Keratinocyte (primary cell): ENCODE measurements at regions not wholly inside any gene's neighbourhood (a gene's known extent, or its start where the extent isn't known, plus 50 kb on each side); places are given as distances from the start of the nearest gene placed in this dataset.

Source experiments
- EZH2 ChIP-seq: IDR thresholded peaks from one replicate; pipeline ENCODE4 v1.6.1; 2012; ENCODE audit warnings: inconsistent platforms, mild to moderate bottlenecking, low read length, moderate library complexity
- TF ChIP-seq, protein P1 (sequence below), 3 experiments: IDR thresholded peaks in 1 of 3; conservative IDR thresholded peaks in 1 of 3; optimal IDR thresholded peaks in 1 of 3; 2 replicates in 2 of 3; 3 replicates in 1 of 3; pipeline versions ENCODE3 to v1.5.1; 2011; ENCODE audit warnings: low read length in 3 of 3, mild to moderate bottlenecking in 3 of 3, moderate library complexity in 2 of 3, control low read depth in 1 of 3, inconsistent platforms in 1 of 3; ENCODE audit not compliant: insufficient read depth in 2 of 3; ENCODE audit errors: extremely low read depth in 1 of 3

DNA sequence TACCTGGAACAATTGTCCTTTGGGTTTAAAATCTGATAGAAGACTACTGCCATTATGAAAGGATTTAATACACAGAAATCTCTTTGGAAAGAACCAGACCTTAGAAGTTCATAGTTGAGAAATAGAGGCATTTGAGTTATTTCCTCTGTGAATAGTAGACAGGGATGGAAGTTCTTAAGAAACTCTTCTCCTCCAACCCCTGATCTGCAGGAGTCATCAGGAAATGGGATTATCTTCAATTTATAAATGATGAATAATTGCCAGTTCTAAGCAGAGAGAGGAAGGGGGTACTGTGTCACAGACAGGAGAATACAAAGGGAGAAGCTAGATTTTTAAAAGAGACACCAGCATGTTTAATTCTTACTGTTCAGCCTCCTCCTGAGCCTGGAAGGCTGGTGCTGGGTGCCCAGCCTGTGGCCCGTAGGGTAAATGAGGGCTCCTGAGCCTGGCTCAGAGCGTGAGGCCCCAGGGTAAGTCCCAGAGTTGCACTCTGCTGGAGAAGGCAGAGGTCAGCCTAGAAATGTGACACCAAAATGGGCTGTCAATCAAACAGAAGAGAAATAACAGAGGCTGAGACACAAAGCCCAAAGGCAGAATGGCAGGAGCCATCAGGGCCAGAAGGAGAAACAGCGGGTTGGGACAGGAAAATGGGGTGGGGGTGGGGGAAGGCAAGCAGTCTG is 58.2 kb upstream of the PKDCC start:
- TF ChIP-seq, protein P1, sequence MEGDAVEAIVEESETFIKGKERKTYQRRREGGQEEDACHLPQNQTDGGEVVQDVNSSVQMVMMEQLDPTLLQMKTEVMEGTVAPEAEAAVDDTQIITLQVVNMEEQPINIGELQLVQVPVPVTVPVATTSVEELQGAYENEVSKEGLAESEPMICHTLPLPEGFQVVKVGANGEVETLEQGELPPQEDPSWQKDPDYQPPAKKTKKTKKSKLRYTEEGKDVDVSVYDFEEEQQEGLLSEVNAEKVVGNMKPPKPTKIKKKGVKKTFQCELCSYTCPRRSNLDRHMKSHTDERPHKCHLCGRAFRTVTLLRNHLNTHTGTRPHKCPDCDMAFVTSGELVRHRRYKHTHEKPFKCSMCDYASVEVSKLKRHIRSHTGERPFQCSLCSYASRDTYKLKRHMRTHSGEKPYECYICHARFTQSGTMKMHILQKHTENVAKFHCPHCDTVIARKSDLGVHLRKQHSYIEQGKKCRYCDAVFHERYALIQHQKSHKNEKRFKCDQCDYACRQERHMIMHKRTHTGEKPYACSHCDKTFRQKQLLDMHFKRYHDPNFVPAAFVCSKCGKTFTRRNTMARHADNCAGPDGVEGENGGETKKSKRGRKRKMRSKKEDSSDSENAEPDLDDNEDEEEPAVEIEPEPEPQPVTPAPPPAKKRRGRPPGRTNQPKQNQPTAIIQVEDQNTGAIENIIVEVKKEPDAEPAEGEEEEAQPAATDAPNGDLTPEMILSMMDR (optimal IDR thresholded peaks at IDR 0.05 in 1 of 3, IDR thresholded peaks at IDR 0.05 in 1 of 3, conservative IDR thresholded peaks at IDR 0.05 in 1 of 3; ENCODE audit: extremely low read depth in 1 of 3, insufficient read depth in 2 of 3, low read length in 3 of 3) = no peak
- no peak for TF ChIP-seq EZH2
